ENCODE measurements at regions not wholly inside any gene's neighbourhood (a gene's known extent, or its start where the extent isn't known, plus 50 kb on each side); places are given as distances from the start of the nearest gene placed in this dataset.

GRCh38 chr11:90606721-90607120 lies 383.9 kb upstream of the CHORDC1 start:
- no peak overlapping the region for H3K4me3 Mint-ChIP-seq
- H3K9me3 Mint-ChIP-seq = peaks cover 12% of the 10 kb centered on the region
- peaks cover 2% of the 10 kb centered on the region for H3K36me3 Mint-ChIP-seq
- H3K27me3 Mint-ChIP-seq (ENCODE audit: low read depth) = no peaks in the 10 kb centered on the region
- TF ChIP-seq CTCF (IDR thresholded peaks at IDR 0.05; ENCODE audit: unreplicated experiment) = no peak
- DNase-seq (ENCODE audit: low spot score in 2 of 2, unreplicated experiment in 2 of 2) = no peak
- no peak overlapping the region for H3K27ac Mint-ChIP-seq
- peaks cover 3% of the 10 kb centered on the region for H3K4me1 Mint-ChIP-seq

DNA sequence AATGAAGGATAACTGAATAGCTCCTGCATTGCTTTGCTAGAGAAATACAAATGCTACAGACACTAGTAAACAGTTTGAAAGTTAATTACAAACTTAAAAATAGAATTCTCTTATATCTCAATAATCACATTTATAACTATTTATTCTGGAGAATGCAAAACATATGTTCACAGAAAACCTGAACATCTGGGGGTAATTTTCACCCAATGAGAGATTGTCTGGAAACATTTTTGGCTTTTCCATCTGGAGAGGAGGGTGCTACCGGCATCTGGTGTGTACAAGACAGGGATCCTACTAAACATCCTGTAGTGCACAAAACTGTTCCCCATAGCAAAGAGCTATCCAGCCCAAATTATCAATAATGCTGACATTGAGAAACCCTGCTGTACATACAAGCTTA lies 378.4 kb upstream of the CHORDC1 start:
- Mint-ChIP-seq H3K4me3 (no peak overlapping the region), H3K4me1 (peaks cover 10% of the 10 kb centered on the region), H3K36me3 (peaks cover 2% of the 10 kb centered on the region), H3K27me3 (ENCODE audit: low read depth) (no peaks in the 10 kb centered on the region), H3K9me3 (peaks cover 12% of the 10 kb centered on the region), H3K27ac (no peak overlapping the region)
- no peak for TF ChIP-seq CTCF (IDR thresholded peaks at IDR 0.05; ENCODE audit: unreplicated experiment)
- DNase-seq (ENCODE audit: low spot score in 2 of 2, unreplicated experiment in 2 of 2) = no peak

GRCh38 chr11:90594658-90595057 lies 371.8 kb upstream of the CHORDC1 start:
- Mint-ChIP-seq H3K4me1 (peaks cover 10% of the 10 kb centered on the region), H3K27ac (no peak overlapping the region), H3K36me3 (no peaks in the 10 kb centered on the region), H3K9me3 (peaks cover 10% of the 10 kb centered on the region), H3K4me3 (no peak overlapping the region), H3K27me3 (ENCODE audit: low read depth) (no peaks in the 10 kb centered on the region)
- no peak for DNase-seq (ENCODE audit: low spot score in 2 of 2, unreplicated experiment in 2 of 2)
- TF ChIP-seq CTCF (IDR thresholded peaks at IDR 0.05; ENCODE audit: unreplicated experiment) = no peak

GRCh38 chr11:90593099-90593498 lies 370.2 kb upstream of the CHORDC1 start:
- Mint-ChIP-seq H3K9me3 (peaks cover 10% of the 10 kb centered on the region), H3K36me3 (no peaks in the 10 kb centered on the region), H3K4me3 (no peak overlapping the region), H3K27ac (no peak overlapping the region), H3K27me3 (ENCODE audit: low read depth) (no peaks in the 10 kb centered on the region), H3K4me1 (peaks cover 9% of the 10 kb centered on the region)
- DNase-seq (ENCODE audit: low spot score in 2 of 2, unreplicated experiment in 2 of 2) = no peak
- no peak for TF ChIP-seq CTCF (IDR thresholded peaks at IDR 0.05; ENCODE audit: unreplicated experiment)

- Mint-ChIP-seq H3K27me3 (ENCODE audit: low read depth) (no peaks in the 10 kb centered on the region), H3K4me3 (no peak overlapping the region), H3K4me1 (peaks cover 8% of the 10 kb centered on the region), H3K9me3 (peaks cover 10% of the 10 kb centered on the region), H3K27ac (no peak overlapping the region), H3K36me3 (no peaks in the 10 kb centered on the region)
- no peak for TF ChIP-seq CTCF (IDR thresholded peaks at IDR 0.05; ENCODE audit: unreplicated experiment)
- DNase-seq (ENCODE audit: low spot score in 2 of 2, unreplicated experiment in 2 of 2) = no peak
Observed at GRCh38 chr11:90590286-90590685, 367.4 kb upstream of the CHORDC1 start.

DNA sequence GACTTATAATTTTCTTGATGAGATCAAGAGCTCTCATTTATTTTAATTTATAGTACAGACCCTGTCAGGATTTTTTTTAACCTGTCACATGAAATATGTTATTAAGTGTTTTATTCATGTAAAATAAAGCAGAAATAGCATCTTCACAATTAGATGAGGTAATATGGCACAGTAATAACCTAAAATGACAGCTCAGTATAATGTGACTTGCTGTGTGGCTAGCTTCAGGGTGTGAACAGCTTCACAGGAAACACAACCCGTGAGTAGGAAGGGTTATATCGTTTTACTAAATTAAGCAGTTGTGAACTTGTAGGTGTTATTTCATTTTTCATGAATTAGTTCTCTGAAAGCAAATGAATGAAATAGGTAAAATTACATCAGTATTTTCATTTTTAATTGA lies 366.9 kb upstream of the CHORDC1 start:
- H3K36me3 Mint-ChIP-seq = no peaks in the 10 kb centered on the region
- DNase-seq (ENCODE audit: low spot score in 2 of 2, unreplicated experiment in 2 of 2) = no peak
- TF ChIP-seq CTCF (IDR thresholded peaks at IDR 0.05; ENCODE audit: unreplicated experiment) = no peak
- peaks cover 8% of the 10 kb centered on the region for H3K4me1 Mint-ChIP-seq
- no peaks in the 10 kb centered on the region for H3K27me3 Mint-ChIP-seq (ENCODE audit: low read depth)
- H3K4me3 Mint-ChIP-seq = no peak overlapping the region
- peaks cover 10% of the 10 kb centered on the region for H3K9me3 Mint-ChIP-seq
- H3K27ac Mint-ChIP-seq = no peak overlapping the region

Measured in mesothelial cell of epicardium (in vitro differentiated cells).